ENCODE measurements at regions not wholly inside any gene's neighbourhood (a gene's known extent, or its start where the extent isn't known, plus 50 kb on each side); places are given as distances from the start of the nearest gene placed in this dataset.

DNA sequence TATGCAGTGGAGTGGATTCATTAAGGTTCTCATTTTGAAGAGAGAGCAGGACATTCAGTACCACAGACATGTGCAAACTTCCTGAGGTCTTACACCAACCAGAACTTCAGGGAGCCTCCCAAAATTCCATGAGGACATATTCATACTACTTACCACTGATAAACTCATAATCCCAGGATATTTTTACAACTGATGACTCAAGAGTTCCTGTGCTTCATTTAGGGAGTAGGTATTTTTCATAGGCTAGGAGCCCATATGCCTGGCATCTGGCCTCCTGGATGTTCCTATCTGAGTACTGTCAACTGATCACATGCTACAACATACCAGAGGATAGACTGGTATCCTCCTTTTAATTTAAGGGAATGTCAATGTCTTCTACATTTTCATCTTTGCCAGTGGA is 578.0 kb downstream of the EFNA5 start:
- in situ Hi-C loops (cut with MboI; ENCODE audit: low pct_unique_long_range_greater_than_20kb, low sequenced_read_pairs, unreplicated experiment) = no loop called here
- TF ChIP-seq CTCF (IDR thresholded peaks at IDR 0.05; ENCODE audit: extremely low read depth, insufficient read depth, missing control alignments) = no peak
- DNase-seq (ENCODE audit: low spot score) = no peak

DNA sequence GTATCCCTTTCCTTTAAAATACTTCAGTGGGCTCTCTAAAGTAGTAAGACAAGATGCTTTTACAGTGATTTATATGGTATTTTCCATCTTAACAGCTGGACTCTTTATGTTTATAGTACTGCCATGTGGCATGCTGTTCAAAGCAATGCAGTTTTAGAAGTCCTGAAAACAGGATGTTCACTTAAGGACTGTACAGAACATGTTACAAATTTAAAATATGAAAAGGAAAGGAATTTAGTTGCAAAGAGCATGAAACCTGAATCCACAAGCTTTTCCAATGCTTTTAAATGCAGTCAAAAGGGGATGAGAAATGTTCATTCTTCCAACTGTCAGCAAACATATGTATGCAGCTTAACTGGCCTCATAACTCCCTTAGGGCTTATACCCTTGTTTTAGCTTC is 580.2 kb downstream of the EFNA5 start:
- in situ Hi-C loops (cut with MboI; ENCODE audit: low pct_unique_long_range_greater_than_20kb, low sequenced_read_pairs, unreplicated experiment) = no loop called here
- no peak for TF ChIP-seq CTCF (IDR thresholded peaks at IDR 0.05; ENCODE audit: extremely low read depth, insufficient read depth, missing control alignments)
- no peak for DNase-seq (ENCODE audit: low spot score)

- in situ Hi-C loops (cut with MboI; ENCODE audit: low pct_unique_long_range_greater_than_20kb, low sequenced_read_pairs, unreplicated experiment) = no loop called here
- DNase-seq (ENCODE audit: low spot score) = no peak
- no peak for TF ChIP-seq CTCF (IDR thresholded peaks at IDR 0.05; ENCODE audit: extremely low read depth, insufficient read depth, missing control alignments)
Observed at GRCh38 chr5:107088907-107089306, 581.8 kb downstream of the EFNA5 start.

DNA sequence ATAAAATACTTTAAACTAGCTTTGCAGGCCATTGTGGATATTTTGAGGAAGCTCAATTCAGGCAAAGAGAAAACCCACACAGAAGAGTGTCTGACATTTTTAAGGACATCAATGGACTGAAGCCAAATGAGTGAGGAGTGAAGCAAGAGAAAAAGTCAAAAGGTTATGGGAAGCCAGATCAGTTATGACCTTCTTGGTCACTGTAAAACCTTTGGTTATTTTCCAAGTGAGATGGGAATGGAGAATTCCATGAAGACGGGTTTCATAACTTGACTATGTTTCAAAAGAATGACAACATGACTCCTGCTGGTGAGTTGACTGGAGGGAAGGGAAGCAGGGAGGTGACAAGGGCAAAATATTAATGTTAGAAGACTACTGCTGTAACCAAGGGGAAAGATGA is 585.2 kb downstream of the EFNA5 start:
- TF ChIP-seq CTCF (IDR thresholded peaks at IDR 0.05; ENCODE audit: extremely low read depth, insufficient read depth, missing control alignments) = no peak
- no peak for DNase-seq (ENCODE audit: low spot score)
- in situ Hi-C loops (cut with MboI; ENCODE audit: low pct_unique_long_range_greater_than_20kb, low sequenced_read_pairs, unreplicated experiment) = no loop called here

DNA sequence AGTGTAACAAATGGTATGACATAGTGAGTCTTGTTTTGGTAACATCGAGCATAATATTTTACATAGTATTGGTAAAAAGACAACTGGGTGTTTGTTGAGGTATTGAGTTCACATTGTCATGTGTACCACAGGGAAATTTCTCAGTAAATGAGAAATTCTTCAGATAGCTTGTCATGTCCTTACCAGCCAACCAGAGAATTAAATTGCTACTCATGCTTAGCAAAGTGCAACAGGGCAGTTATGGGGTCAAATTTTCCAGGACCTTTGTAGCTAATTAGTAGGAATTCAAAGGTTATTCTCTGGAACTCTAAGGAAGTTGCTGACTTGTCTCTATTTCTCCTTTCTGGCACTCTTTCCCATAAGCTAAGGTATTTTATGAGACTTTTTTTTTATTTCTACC is 595.7 kb downstream of the EFNA5 start:
- in situ Hi-C loops (cut with MboI; ENCODE audit: low pct_unique_long_range_greater_than_20kb, low sequenced_read_pairs, unreplicated experiment) = no loop called here
- TF ChIP-seq CTCF (IDR thresholded peaks at IDR 0.05; ENCODE audit: extremely low read depth, insufficient read depth, missing control alignments) = no peak
- DNase-seq (ENCODE audit: low spot score) = no peak

GRCh38 chr5:107072967-107073366 is 597.8 kb downstream of the EFNA5 start:
- in situ Hi-C loops (cut with MboI; ENCODE audit: low pct_unique_long_range_greater_than_20kb, low sequenced_read_pairs, unreplicated experiment) = no loop called here
- no peak for TF ChIP-seq CTCF (IDR thresholded peaks at IDR 0.05; ENCODE audit: extremely low read depth, insufficient read depth, missing control alignments)
- no peak for DNase-seq (ENCODE audit: low spot score)

DNA sequence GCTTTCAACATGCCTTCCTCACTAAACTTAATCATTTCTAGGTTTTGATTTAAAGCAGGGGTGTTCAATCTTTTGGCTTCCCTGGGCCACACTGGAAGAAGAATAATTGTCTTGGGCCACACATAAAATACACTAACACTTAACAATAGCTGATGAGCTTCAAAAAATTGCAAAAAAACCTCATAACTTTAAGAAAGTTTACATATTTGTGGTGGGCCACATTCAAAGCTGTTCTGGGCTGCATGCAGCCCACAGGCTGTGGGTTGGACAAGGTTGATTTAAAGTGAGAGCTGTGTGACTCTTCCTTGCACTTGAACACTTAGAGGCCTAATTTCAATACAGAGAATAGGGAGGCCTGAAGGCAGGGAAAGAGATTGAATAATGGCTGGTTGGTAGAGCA is 598.3 kb downstream of the EFNA5 start:
- DNase-seq (ENCODE audit: low spot score) = no peak
- in situ Hi-C loops (cut with MboI; ENCODE audit: low pct_unique_long_range_greater_than_20kb, low sequenced_read_pairs, unreplicated experiment) = no loop called here
- TF ChIP-seq CTCF (IDR thresholded peaks at IDR 0.05; ENCODE audit: extremely low read depth, insufficient read depth, missing control alignments) = no peak
